SK-N-MC (cell line): ENCODE measurements at regions not wholly inside any gene's neighbourhood (a gene's known extent, or its start where the extent isn't known, plus 50 kb on each side); places are given as distances from the start of the nearest gene placed in this dataset.

Experiments used
- DNase-seq: peaks from one replicate; pipeline ENCODE4 v3.0.0-alpha.2; 2011; ENCODE audit warnings: low read depth, low spot score
- H3K27ac ChIP-seq: fragments of 200-600 bp; sonication (generic); 2 replicates; pipeline ENCODE4 v1.5.1; 2016; ENCODE audit warnings: mixed run types
- H3K36me3 ChIP-seq: fragments of 200-600 bp; sonication (generic); 2 replicates; pipeline ENCODE4 v1.6.1; 2017; ENCODE audit warnings: antibody characterized with exemption, low read length, mixed read lengths; ENCODE audit not compliant: insufficient read depth
- H3K4me3 ChIP-seq: fragments of 200-600 bp; sonication (generic); 2 replicates; pipeline ENCODE4 v1.5.1; 2016
- H3K9ac ChIP-seq: fragments of 200-600 bp; sonication (generic); 2 replicates; pipeline ENCODE4 v1.8.0; 2017; ENCODE audit warnings: mixed run types, mixed read lengths; ENCODE audit not compliant: insufficient read length
- H3K9me3 ChIP-seq: fragments of 200-600 bp; sonication (generic); 2 replicates; pipeline ENCODE4 v1.6.1; 2017; ENCODE audit warnings: low read depth, mild to moderate bottlenecking, antibody characterized with exemption, low read length, moderate library complexity, mixed read lengths
- EZH2 ChIP-seq: fragments of 200-600 bp; sonication (generic); IDR thresholded peaks from one replicate; pipeline ENCODE4 v1.6.1; 2017; ENCODE audit warnings: antibody characterized with exemption
- FOXP2 ChIP-seq: optimal IDR thresholded peaks from 2 replicates; pipeline ENCODE3; 2011; ENCODE audit warnings: mild to moderate bottlenecking, moderate library complexity; ENCODE audit not compliant: insufficient read depth; ENCODE audit errors: extremely low read length, control extremely low read depth
- POLR2AphosphoS5 ChIP-seq: IDR thresholded peaks from 2 replicates; pipeline ENCODE4 v1.6.1; 2012; ENCODE audit warnings: mild to moderate bottlenecking, low read depth, low read length, borderline replicate concordance

DNA sequence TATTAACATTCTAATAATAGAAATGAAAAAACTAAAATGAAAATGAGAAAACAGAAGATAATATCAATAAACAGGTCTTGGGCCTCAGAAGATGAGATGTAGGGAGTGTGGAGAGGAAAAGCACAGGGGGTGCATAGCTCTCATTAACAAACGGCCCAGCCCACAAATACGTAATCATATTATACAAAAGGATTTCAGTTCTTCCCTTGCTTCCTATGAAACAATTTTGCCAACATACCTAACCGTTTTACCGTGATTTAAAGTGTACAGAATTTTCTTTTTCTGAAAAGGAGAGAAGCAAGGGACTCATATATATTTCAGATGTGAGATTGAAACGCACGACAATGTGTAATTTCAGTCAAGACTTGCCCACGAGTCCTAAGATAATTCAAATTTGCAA lies 136.0 kb downstream of the HFE start:
- H3K9me3 ChIP-seq, result no peaks in the 10 kb centered on the region; the same call in 1 of the 2 replicates
- no peaks in the 10 kb centered on the region for H3K36me3 ChIP-seq
- DNase-seq, result no peak
- H3K27ac ChIP-seq, result no peak overlapping the region
- no peak overlapping the region for H3K9ac ChIP-seq
- no peak overlapping the region for H3K4me3 ChIP-seq
- no peak for TF ChIP-seq FOXP2
- no peak for TF ChIP-seq EZH2
- no peak for TF ChIP-seq POLR2AphosphoS5

DNA sequence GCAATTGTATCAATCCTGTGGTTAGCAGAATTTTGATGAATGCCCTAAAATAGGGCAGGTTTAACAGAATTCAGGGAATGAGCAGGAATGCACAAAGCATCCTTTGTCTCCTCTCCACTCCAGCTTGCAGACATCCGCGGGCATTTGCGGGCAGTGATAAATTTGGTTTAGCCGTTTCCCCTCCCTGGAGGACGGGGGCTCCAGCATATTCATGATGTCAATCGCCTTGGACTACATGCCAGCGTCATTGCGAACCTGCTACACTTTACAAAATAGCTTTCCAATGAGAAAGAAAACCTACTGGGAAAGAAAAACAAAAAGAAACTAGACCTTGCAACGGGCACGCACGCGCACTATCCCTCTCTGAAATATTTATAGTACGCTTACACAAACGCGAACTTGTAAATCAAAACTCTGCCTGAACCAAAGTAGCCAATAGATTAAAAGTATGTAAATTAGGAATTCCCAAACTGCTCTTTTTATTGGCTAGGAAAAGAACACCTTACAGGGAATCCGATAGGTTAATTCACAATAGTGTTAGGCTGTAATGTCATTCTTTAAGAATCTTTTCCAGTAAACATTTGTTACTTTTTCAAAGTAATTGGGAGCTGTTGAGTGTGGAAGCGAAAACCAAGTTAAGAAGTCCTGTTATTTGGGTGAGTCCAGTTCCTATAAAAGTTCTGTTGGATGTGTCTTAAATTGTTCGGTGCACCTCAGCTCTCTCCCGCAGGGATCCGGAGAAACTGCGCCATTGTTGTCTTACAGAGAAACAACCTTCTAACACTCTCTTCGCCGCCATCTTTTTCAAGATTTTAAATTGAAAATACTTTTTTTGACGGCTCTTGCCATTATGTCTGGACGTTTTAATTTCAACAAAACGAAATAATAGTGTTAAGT lies 136.7 kb downstream of the HFE start:
- Histone ChIP-seq H3K9ac (no peak overlapping the region), H3K9me3 (no peaks in the 10 kb centered on the region; the same call in 1 of the 2 replicates), H3K36me3 (no peaks in the 10 kb centered on the region), H3K4me3 (0 out of 2 replicates have a peak overlapping the region, but pooled peaks have one; percentile 31), H3K27ac (no peak overlapping the region)
- no peak for DNase-seq
- TF ChIP-seq FOXP2 (no peak), POLR2AphosphoS5 (no peak), EZH2 (no peak)

DNA sequence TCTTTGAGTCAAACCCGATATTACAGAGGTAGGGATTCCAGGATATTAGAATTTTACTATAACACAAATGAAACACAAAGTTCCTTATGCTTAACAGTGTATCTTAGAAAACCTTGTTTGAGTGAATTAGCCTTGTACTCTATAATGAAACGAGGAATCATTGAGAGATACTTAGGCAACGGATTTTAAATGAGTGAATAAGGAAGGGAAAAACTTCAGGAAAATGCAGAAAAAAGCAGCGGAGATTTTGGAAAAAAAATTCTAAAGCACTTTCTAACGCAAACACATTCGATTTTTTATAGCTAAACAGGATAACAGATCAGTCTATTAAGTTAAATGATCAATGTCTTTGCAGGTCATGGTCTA lies 137.3 kb downstream of the HFE start:
- H3K27ac ChIP-seq, result no peak overlapping the region
- no peaks in the 10 kb centered on the region; the same call in 1 of the 2 replicates for H3K9me3 ChIP-seq
- H3K36me3 ChIP-seq, result no peaks in the 10 kb centered on the region
- TF ChIP-seq POLR2AphosphoS5 (no peak), FOXP2 (no peak), EZH2 (no peak)
- no peak overlapping the region for H3K4me3 ChIP-seq
- H3K9ac ChIP-seq, result no peak overlapping the region
- DNase-seq, result no peak

DNA sequence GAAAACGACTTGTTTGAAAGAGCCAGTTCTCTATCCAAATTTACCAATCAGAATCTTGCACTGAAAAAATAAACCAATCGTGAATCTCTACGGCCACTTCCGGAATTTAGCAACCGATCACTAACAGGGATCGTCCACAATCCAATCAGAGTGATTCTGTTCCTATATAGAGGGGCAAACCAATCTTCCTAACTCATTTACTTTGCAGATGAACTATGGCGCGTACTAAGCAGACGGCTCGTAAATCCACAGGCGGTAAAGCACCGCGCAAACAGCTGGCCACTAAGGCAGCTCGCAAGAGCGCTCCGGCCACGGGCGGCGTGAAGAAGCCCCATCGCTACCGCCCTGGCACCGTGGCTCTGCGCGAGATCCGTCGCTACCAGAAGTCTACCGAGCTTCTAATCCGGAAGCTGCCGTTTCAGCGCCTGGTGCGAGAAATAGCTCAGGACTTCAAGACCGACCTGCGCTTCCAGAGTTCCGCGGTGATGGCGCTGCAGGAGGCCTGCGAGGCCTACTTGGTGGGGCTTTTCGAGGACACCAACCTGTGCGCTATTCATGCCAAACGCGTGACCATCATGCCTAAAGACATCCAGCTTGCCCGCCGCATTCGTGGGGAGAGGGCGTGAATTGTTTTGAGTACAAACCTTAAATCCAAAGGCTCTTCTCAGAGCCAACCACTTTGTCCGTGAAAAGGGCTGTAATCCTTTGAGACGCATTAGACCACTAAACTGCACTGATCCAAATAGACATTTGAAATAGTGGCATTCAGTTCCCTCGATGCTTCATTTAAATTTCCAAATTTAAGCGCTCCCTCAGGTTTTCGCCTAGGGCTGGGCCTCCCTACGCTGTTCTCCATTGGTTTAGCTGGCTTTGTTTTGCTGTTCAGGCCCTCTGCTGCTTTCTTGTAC lies 138.0 kb downstream of the HFE start:
- no peak overlapping the region for H3K9ac ChIP-seq

DNA sequence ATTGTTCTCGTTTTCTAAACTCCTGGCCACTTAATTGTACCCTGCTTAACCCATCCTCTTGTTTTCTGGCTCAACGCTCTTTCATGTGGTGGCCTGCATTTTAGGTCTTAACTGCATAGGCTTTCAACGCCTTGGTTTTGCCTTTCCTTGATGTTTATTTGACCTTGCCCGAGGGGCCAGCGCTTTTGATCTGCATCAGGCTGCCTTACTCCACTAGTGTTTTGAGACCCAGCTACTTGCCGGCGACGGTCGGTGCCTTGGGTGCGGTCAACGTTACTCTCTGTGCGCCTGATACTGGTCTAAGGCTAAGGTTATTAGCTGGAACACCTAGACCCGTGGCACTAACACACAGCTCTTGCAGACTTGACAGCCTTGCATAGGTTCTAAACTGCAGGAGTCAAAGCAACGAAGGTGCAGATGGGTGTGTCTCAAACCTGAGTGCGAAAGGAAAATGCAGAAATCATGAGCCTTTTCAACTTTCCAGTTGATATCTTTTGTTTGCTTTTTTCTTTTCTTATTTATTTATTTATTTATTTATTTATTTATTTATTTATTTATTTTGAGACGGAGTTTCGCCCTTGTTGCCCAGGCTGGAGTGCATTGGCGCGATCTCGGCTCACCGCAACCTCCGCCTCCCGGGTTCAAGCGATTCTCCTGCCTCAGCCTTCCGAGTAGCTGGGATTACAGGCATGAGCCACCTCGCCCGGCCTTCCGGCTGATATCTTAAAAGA lies 138.8 kb downstream of the HFE start:
- no peaks in the 10 kb centered on the region; the same call in 1 of the 2 replicates for H3K9me3 ChIP-seq
- no peaks in the 10 kb centered on the region for H3K36me3 ChIP-seq
- H3K4me3 ChIP-seq, result no peak overlapping the region
- DNase-seq, result no peak
- no peak overlapping the region for H3K27ac ChIP-seq
- H3K9ac ChIP-seq, result no peak overlapping the region
- TF ChIP-seq POLR2AphosphoS5 (no peak), FOXP2 (no peak), EZH2 (no peak)

More for the DNA sequence above, 138.0 kb downstream of the HFE start:
- H3K9me3 ChIP-seq, result no peaks in the 10 kb centered on the region; the same call in 1 of the 2 replicates
- DNase-seq, result no peak
- H3K4me3 ChIP-seq, result no peak overlapping the region
- TF ChIP-seq EZH2 (no peak), FOXP2 (no peak), POLR2AphosphoS5 (no peak)
- no peak overlapping the region for H3K27ac ChIP-seq
- H3K36me3 ChIP-seq, result no peaks in the 10 kb centered on the region

DNA sequence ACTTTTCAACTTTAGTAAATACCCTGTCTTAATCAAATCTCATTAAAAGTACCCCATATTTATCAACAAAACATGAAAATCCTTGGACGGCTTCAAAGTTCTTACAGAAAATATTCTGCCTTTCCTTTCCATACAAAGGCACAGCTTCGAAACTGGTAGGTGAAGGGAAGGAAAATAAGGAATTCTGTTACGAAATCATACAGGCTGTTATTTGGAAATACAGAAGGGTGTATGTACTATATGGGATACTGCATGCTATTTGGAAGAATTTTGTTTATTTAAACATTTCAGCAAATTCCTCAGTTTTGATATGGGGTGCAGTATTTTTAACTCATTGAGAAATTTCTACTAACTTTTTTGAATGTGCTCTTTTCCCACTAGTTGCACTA lies 138.4 kb upstream of the BTN3A2 start:
- Histone ChIP-seq H3K9ac (no peak overlapping the region), H3K9me3 (no peaks in the 10 kb centered on the region; the same call in 1 of the 2 replicates), H3K36me3 (no peaks in the 10 kb centered on the region), H3K4me3 (no peak overlapping the region), H3K27ac (no peak overlapping the region)
- no peak for DNase-seq
- TF ChIP-seq POLR2AphosphoS5, result no peak
- TF ChIP-seq EZH2, result no peak

DNA sequence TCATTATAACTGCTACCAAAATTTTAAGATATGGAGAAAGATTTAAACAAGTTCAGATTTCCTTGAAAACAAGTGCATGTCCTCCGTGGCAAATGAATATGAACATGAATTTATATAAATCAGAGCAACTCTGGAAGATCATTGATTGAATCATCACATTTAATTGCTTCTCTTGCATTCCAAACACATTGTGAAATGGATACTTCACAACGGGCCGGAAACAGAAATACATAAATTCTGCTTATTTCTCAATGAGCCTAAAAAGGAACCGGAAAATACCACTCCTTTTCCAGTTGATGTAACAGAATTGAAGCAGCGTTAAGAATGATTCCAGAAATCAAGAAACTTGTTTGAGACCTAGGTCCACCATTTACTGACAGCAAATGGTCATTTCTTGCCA lies 134.6 kb upstream of the BTN3A2 start:
- TF ChIP-seq POLR2AphosphoS5, result peak; percentile 73; the same call in 1 of the 2 replicates
- TF ChIP-seq EZH2, result no peak
- peak; percentile 92 for DNase-seq

DNA sequence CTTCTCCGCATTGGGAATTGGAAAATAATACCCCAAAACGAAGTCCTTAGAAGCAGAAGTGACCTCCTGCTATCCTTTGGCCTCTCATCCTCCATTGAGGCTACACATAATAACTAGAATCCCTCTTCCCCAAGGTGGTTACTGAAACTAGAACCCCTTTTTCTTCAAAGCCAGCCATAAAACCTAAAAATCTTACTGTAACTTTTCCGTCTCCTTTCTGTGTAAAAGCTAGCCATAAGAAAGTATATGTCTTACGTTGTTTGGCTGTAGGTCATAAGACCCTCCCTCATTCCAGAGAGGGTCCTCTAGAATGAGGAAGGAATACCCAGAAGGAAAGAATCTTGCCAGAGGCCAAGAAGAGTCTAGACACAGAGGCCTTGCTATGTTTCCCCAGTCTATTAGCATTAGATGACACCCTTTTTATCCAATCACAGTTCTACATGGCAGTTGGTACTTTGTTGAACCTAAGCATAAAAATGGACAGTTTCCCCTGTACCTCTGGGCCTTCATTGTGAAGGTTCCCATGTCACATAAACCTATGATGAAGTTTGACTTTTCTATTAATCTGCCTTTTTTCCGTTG lies 133.9 kb upstream of the BTN3A2 start:
- no peak for DNase-seq
- H3K36me3 ChIP-seq, result no peaks in the 10 kb centered on the region
- peak overlapping the region; percentile 82 for H3K27ac ChIP-seq
- H3K9ac ChIP-seq, result no peak overlapping the region
- H3K4me3 ChIP-seq, result peak overlapping the region; percentile 70
- H3K9me3 ChIP-seq, result no peaks in the 10 kb centered on the region
- TF ChIP-seq POLR2AphosphoS5, result no peak
- no peak for TF ChIP-seq EZH2
- no peak for TF ChIP-seq FOXP2

More for the DNA sequence above, 134.6 kb upstream of the BTN3A2 start:
- Histone ChIP-seq H3K36me3 (no peaks in the 10 kb centered on the region), H3K9ac (no peak overlapping the region), H3K27ac (peak overlapping the region; percentile 82), H3K9me3 (no peaks in the 10 kb centered on the region), H3K4me3 (peak overlapping the region; percentile 70)
